H1 (cell line): ENCODE measurements at regions not wholly inside any gene's neighbourhood (a gene's known extent, or its start where the extent isn't known, plus 50 kb on each side); places are given as distances from the start of the nearest gene placed in this dataset.

ENCODE experiments used
- CTCF ChIA-PET: fragments of 300-600 bp; sonication (Branson Sonifier 250); formaldehyde crosslinking; loops from one replicate; lab custom pipeline; 2021; ENCODE audit not compliant: partially characterized antibody; lab: Charles Lee
- POLR2A ChIA-PET: fragments of 300-600 bp; sonication (Branson Sonifier 250); formaldehyde crosslinking; loops from one replicate; lab custom pipeline; 2021; ENCODE audit warnings: inconsistent platforms; ENCODE audit not compliant: partially characterized antibody; lab: Charles Lee
- DNase-seq, 2 experiments: peaks; one replicate each; pipeline versions ENCODE4 v3.0.0 to v3.0.0-alpha.2; 2010 to 2022; ENCODE audit warnings: low spot score in 2 of 2, low read depth in 1 of 2, mixed read lengths in 1 of 2
- FAIRE-seq: peaks from 2 replicates; lab custom pipeline; 2011; peaks lifted over from hg19 to GRCh38; lab: Jason Lieb, UNC
- H2AFZ ChIP-seq: 2 replicates; pipeline ENCODE4 v1.8.1; 2012; ENCODE audit warnings: low read length, inconsistent platforms
- H2AK5ac ChIP-seq: 2 replicates; pipeline ENCODE4 v1.6.1; 2013; ENCODE audit warnings: low read depth, low read length
- H2BK120ac ChIP-seq: replicated peaks from 2 replicates; pipeline ENCODE3; 2013; ENCODE audit warnings: low read depth, low read length, inconsistent platforms
- H2BK12ac ChIP-seq: 2 replicates; pipeline ENCODE4 v1.6.1; 2013; ENCODE audit warnings: low read depth, low read length
- H2BK15ac ChIP-seq: 2 replicates; pipeline ENCODE4 v1.6.1; 2013; ENCODE audit warnings: low read length
- H2BK20ac ChIP-seq: 2 replicates; pipeline ENCODE4 v1.6.1; 2013; ENCODE audit warnings: low read length
- H2BK5ac ChIP-seq: 2 replicates; pipeline ENCODE4 v1.6.1; 2013; ENCODE audit warnings: low read depth, low read length
- H3K14ac ChIP-seq: 2 replicates; pipeline ENCODE4 v1.6.1; 2013; ENCODE audit warnings: inconsistent platforms; ENCODE audit not compliant: insufficient read length
- H3K18ac ChIP-seq: 2 replicates; pipeline ENCODE4 v1.6.1; 2013; ENCODE audit warnings: low read length; ENCODE audit errors: extremely low read depth
- H3K23ac ChIP-seq: 2 replicates; pipeline ENCODE4 v1.6.1; 2013; ENCODE audit warnings: inconsistent platforms; ENCODE audit not compliant: insufficient read length
- H3K23me2 ChIP-seq: 2 replicates; pipeline ENCODE4 v1.6.1; 2013; ENCODE audit warnings: low read depth, low read length
- H3K27ac ChIP-seq: 2 replicates; pipeline ENCODE4 v1.6.1; 2011; ENCODE audit warnings: low read depth, low read length, inconsistent platforms
- H3K27me3 ChIP-seq, 4 experiments: replicated peaks in 1 of 4; 1 replicate in 1 of 4; 2 replicates in 3 of 4; pipeline versions ENCODE4 v1.6.1 to v1.8.1; 2011 to 2013; ENCODE audit warnings: low read length in 3 of 4, mild to moderate bottlenecking in 3 of 4, inconsistent platforms in 2 of 4, mixed read lengths in 2 of 4, moderate library complexity in 1 of 4; ENCODE audit not compliant: control insufficient read depth in 3 of 4, insufficient read depth in 3 of 4; ENCODE audit errors: extremely low read depth in 1 of 4
- H3K36me3 ChIP-seq, 4 experiments: 2 replicates each; pipeline versions ENCODE4 v1.6.1 to v1.8.1; 2011 to 2013; ENCODE audit warnings: mild to moderate bottlenecking in 4 of 4, low read length in 3 of 4, moderate library complexity in 2 of 4, control low read depth in 1 of 4, inconsistent platforms in 1 of 4; ENCODE audit not compliant: insufficient read depth in 4 of 4, control insufficient read depth in 2 of 4
- H3K4ac ChIP-seq: replicated peaks from 2 replicates; pipeline ENCODE3; 2013; ENCODE audit warnings: low read length, low read depth, mixed read lengths, inconsistent platforms; ENCODE audit not compliant: insufficient read length
- H3K4me1 ChIP-seq, 4 experiments: replicated peaks in 1 of 4; 1 replicate in 1 of 4; 2 replicates in 3 of 4; pipeline versions ENCODE4 v1.6.1 to v1.8.1; 2011 to 2013; ENCODE audit warnings: low read length in 3 of 4, inconsistent platforms in 2 of 4, mixed read lengths in 1 of 4; ENCODE audit not compliant: insufficient read depth in 4 of 4, control insufficient read depth in 3 of 4
- H3K4me2 ChIP-seq, 2 experiments: 2 replicates each; pipeline versions ENCODE4 v1.6.1 to v1.8.1; 2011 to 2013; ENCODE audit warnings: low read depth in 2 of 2, low read length in 2 of 2, control low read depth in 1 of 2, inconsistent platforms in 1 of 2, mild to moderate bottlenecking in 1 of 2; ENCODE audit not compliant: insufficient read depth in 1 of 2
- H3K4me3 ChIP-seq, 4 experiments: fragments of 200-600, 300-600 bp in 1 of 4; sonication (generic), shearing (Covaris generic), sonication (Bioruptor Twin) in 1 of 4; 2 replicates each; pipeline versions ENCODE4 v1.5.1 to v1.8.1; 2011 to 2016; ENCODE audit warnings: low read length in 4 of 4, low read depth in 3 of 4, control low read depth in 2 of 4, inconsistent platforms in 2 of 4, mild to moderate bottlenecking in 2 of 4, mixed read lengths in 1 of 4, moderate library complexity in 1 of 4; ENCODE audit not compliant: insufficient read depth in 2 of 4; ENCODE audit errors: extremely low read depth in 1 of 4
- H3K56ac ChIP-seq: replicated peaks from 2 replicates; pipeline ENCODE3; 2013; ENCODE audit warnings: low read depth, mild to moderate bottlenecking, mixed read lengths, low read length, inconsistent platforms; ENCODE audit not compliant: insufficient read length
- H3K79me1 ChIP-seq: 2 replicates; pipeline ENCODE4 v1.6.1; 2013; ENCODE audit warnings: low read depth, low read length, control low read depth
- H3K79me2 ChIP-seq, 2 experiments: 2 replicates each; pipeline versions ENCODE4 v1.6.1 to v1.8.1; 2012 to 2013; ENCODE audit warnings: low read length in 2 of 2, mild to moderate bottlenecking in 2 of 2, inconsistent platforms in 1 of 2; ENCODE audit not compliant: insufficient read depth in 2 of 2, control insufficient read depth in 1 of 2
- H3K9ac ChIP-seq, 4 experiments: replicated peaks in 1 of 4; 1 replicate in 1 of 4; 2 replicates in 3 of 4; pipeline versions ENCODE4 v1.6.1 to v1.8.1; 2011 to 2013; ENCODE audit warnings: low read depth in 3 of 4, low read length in 3 of 4, control low read depth in 2 of 4, mild to moderate bottlenecking in 2 of 4, moderate library complexity in 2 of 4, inconsistent platforms in 1 of 4; ENCODE audit errors: extremely low read depth in 1 of 4
- H3K9me3 ChIP-seq, 2 experiments: 2 replicates each; pipeline versions ENCODE4 v1.6.1 to v1.8.1; 2012 to 2013; ENCODE audit warnings: mild to moderate bottlenecking in 2 of 2, moderate library complexity in 2 of 2, control low read depth in 1 of 2, inconsistent platforms in 1 of 2, low read depth in 1 of 2, low read length in 1 of 2, mixed read lengths in 1 of 2; ENCODE audit not compliant: insufficient read depth in 2 of 2
- H4K20me1 ChIP-seq, 2 experiments: replicated peaks in 1 of 2; 2 replicates each; pipeline versions ENCODE3 to v1.8.1; 2011 to 2013; ENCODE audit warnings: inconsistent platforms in 2 of 2, low read length in 2 of 2, mild to moderate bottlenecking in 1 of 2; ENCODE audit not compliant: insufficient read depth in 2 of 2, control insufficient read depth in 1 of 2
- H4K5ac ChIP-seq: 2 replicates; pipeline ENCODE4 v1.6.1; 2013; ENCODE audit warnings: low read length, low read depth, mixed read lengths, inconsistent platforms; ENCODE audit not compliant: insufficient read length
- H4K8ac ChIP-seq: 2 replicates; pipeline ENCODE4 v1.8.0; 2013; ENCODE audit warnings: mild to moderate bottlenecking, moderate library complexity, low read length, inconsistent platforms; ENCODE audit not compliant: insufficient read depth; ENCODE audit errors: extremely low read depth
- H4K91ac ChIP-seq: replicated peaks from 2 replicates; pipeline ENCODE3; 2013; ENCODE audit warnings: low read length, mixed read lengths, inconsistent platforms; ENCODE audit not compliant: insufficient read length
- BACH1 ChIP-seq: IDR thresholded peaks from 2 replicates; pipeline ENCODE4 v1.6.1; 2012; ENCODE audit warnings: low read length, improper control_type of control experiment
- CTCF ChIP-seq, 3 experiments: IDR thresholded peaks; 1 replicate in 2 of 3; 2 replicates in 1 of 3; pipeline versions ENCODE4 v1.5.1 to v1.6.1; 2011; ENCODE audit warnings: low read length in 3 of 3, mild to moderate bottlenecking in 3 of 3, inconsistent platforms in 2 of 3, low read depth in 1 of 3, moderate library complexity in 1 of 3; ENCODE audit not compliant: insufficient read depth in 1 of 3; ENCODE audit errors: control extremely low read depth in 1 of 3
- FOSL1 ChIP-seq: IDR thresholded peaks from 2 replicates; pipeline ENCODE4 v1.6.1; 2011; ENCODE audit warnings: mild to moderate bottlenecking, low read depth, low read length, moderate library complexity; ENCODE audit not compliant: insufficient read depth
- KDM5A ChIP-seq: fragments of 200-600 bp; IDR thresholded peaks from 2 replicates; pipeline ENCODE4 v1.7.1; 2012; ENCODE audit warnings: mild to moderate bottlenecking, low read length, inconsistent platforms, mixed read lengths
- RFX5 ChIP-seq: IDR thresholded peaks from 2 replicates; pipeline ENCODE4 v1.6.1; 2011; ENCODE audit warnings: low read depth, low read length, improper control_type of control experiment, borderline replicate concordance
- SAP30 ChIP-seq: fragments of 300-600 bp; sonication (generic); IDR thresholded peaks from 2 replicates; pipeline ENCODE4 v1.7.1; 2012; ENCODE audit warnings: low read length, moderate library complexity, mild to moderate bottlenecking, inconsistent platforms; ENCODE audit not compliant: insufficient read depth, insufficient replicate concordance
- SIRT6 ChIP-seq: IDR thresholded peaks from one replicate; pipeline ENCODE4 v1.7.1; 2012; ENCODE audit warnings: low read length, inconsistent platforms
- SIX5 ChIP-seq: IDR thresholded peaks from 2 replicates; pipeline ENCODE4 v1.6.1; 2011; ENCODE audit warnings: mild to moderate bottlenecking, low read depth, low read length
- TBP ChIP-seq: IDR thresholded peaks from 2 replicates; pipeline ENCODE4 v1.6.1; 2011; ENCODE audit warnings: low read depth, low read length, improper control_type of control experiment
- WGBS, 2 experiments: shearing (Covaris generic) in 1 of 2; methylation state at CpG; one replicate each; pipeline versions ENCODE4 v1.1.6 to v1.1.7; 2013 to 2015; ENCODE audit warnings: low lambda C conversion rate in 2 of 2, mixed read lengths in 2 of 2, inconsistent platforms in 1 of 2, low coverage in 1 of 2, missing lambda C conversion rate in 1 of 2; ENCODE audit not compliant: insufficient replicate concordance in 2 of 2, insufficient coverage in 1 of 2, insufficient read length in 1 of 2; ENCODE audit errors: extremely low coverage in 1 of 2, missing lambda C conversion rate in 1 of 2; 5-methylcytosine and 5-hydroxymethylcytosine counted together
- TF ChIP-seq, protein P1 (sequence below): IDR thresholded peaks from 2 replicates; pipeline ENCODE4 v1.6.1; 2012; ENCODE audit warnings: low read length, inconsistent platforms

DNA sequence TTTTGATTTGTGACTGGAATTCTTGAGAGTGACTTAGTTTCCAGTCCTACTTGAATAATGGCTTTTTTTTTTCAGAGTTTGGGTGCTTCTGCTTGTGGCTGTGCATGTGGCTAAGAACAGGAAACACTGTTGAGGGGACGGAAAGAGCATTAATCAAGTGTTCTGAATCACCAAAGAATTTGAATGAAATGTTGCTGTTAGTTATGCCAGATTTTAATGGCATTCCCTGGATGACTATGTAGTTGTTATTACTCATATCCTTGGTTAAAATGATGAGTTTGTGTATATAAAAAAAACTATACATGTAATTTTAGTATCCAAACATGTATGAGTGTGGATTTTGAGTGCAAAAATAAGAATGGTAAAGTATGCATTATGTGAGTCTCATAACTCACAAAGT, 347.9 kb downstream of the BCAT1 start:
- H3K14ac ChIP-seq, result no peak overlapping the region
- H2BK15ac ChIP-seq, result no peak overlapping the region
- H3K4me1 ChIP-seq, result peaks cover 0 to 4% (median 0%) of the 10 kb centered on the region in 4 experiments; a peak in 2 of 7 replicates
- no peak overlapping the region for H4K5ac ChIP-seq
- H3K56ac ChIP-seq, result no peak overlapping the region
- no peak overlapping the region for H2BK5ac ChIP-seq
- FAIRE-seq (no peak), DNase-seq (no peak)
- no peaks in the 10 kb centered on the region for H3K79me1 ChIP-seq
- no peaks in the 10 kb centered on the region for H4K20me1 ChIP-seq
- 83% methylated on average over 1 of the region's 1 CpG; no CpG with 5 or more reads in 1 of the 2 experiments for WGBS, 2 experiments
- H3K79me2 ChIP-seq, result no peaks in the 10 kb centered on the region
- ChIA-PET CTCF (interaction anchor here (0.6 kb wide), 1 partner anchor 498 kb away, joined by 5 read pairs; no protein-coding TSS in a partner anchor), POLR2A (no interaction called here)
- no peaks in the 10 kb centered on the region for H3K23me2 ChIP-seq
- no peak overlapping the region for H2AFZ ChIP-seq
- no peaks in the 10 kb centered on the region for H3K27me3 ChIP-seq
- H3K23ac ChIP-seq, result no peak overlapping the region
- H3K36me3 ChIP-seq, result no peaks in the 10 kb centered on the region
- H3K18ac ChIP-seq, result no peak overlapping the region
- no peak overlapping the region for H3K9ac ChIP-seq
- no peak overlapping the region for H4K8ac ChIP-seq
- H2BK12ac ChIP-seq, result no peak overlapping the region
- H2BK20ac ChIP-seq, result no peak overlapping the region
- no peak overlapping the region for H3K4me2 ChIP-seq
- no peak overlapping the region for H4K91ac ChIP-seq
- H2BK120ac ChIP-seq, result no peak overlapping the region
- H3K4me3 ChIP-seq, result no peak overlapping the region
- no peak overlapping the region for H3K27ac ChIP-seq
- no peak overlapping the region for H2AK5ac ChIP-seq
- H3K9me3 ChIP-seq, result no peaks in the 10 kb centered on the region
- H3K4ac ChIP-seq, result no peak overlapping the region
- TF ChIP-seq BACH1 (no peak), CTCF (IDR thresholded peaks at IDR 0.05; ENCODE audit: control extremely low read depth in 1 of 3, insufficient read depth in 1 of 3, low read depth in 1 of 3, low read length in 3 of 3) (no peak), KDM5A (no peak), TBP (no peak), RFX5 (no peak), SAP30 (no peak), FOSL1 (no peak), SIRT6 (no peak), SIX5 (no peak)
- TF ChIP-seq, protein P1, sequence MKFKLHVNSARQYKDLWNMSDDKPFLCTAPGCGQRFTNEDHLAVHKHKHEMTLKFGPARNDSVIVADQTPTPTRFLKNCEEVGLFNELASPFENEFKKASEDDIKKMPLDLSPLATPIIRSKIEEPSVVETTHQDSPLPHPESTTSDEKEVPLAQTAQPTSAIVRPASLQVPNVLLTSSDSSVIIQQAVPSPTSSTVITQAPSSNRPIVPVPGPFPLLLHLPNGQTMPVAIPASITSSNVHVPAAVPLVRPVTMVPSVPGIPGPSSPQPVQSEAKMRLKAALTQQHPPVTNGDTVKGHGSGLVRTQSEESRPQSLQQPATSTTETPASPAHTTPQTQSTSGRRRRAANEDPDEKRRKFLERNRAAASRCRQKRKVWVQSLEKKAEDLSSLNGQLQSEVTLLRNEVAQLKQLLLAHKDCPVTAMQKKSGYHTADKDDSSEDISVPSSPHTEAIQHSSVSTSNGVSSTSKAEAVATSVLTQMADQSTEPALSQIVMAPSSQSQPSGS, result no peak
